GM18907 (cell line): ENCODE measurements at regions not wholly inside any gene's neighbourhood (a gene's known extent, or its start where the extent isn't known, plus 50 kb on each side); places are given as distances from the start of the nearest gene placed in this dataset.
"Not testable (repeated sequence)": the region's sequence is repeated elsewhere in the genome, so short reads cannot be mapped to it uniquely, and the experiment has no call there.

Experiments
- ATAC-seq: cut with Tn5 transposase; IDR thresholded peaks from one replicate; pipeline ENCODE4 v1.9.1; 2021; ENCODE audit warnings: mild to moderate bottlenecking, moderate library complexity; ENCODE audit not compliant: unreplicated experiment

- no peak for ATAC-seq
Observed at GRCh38 chr15:58355382-58355971, 76.3 kb upstream of the LIPC start.

GRCh38 chr15:58355973-58356372 is 75.8 kb upstream of the LIPC start:
- ATAC-seq = no peak

- ATAC-seq = no peak
Observed at GRCh38 chr15:58357529-58358476, 74.0 kb upstream of the LIPC start.

GRCh38 chr15:58360421-58361090 is 71.2 kb upstream of the LIPC start:
- ATAC-seq = no peak

GRCh38 chr15:58361273-58361759 is 70.5 kb upstream of the LIPC start:
- ATAC-seq = no peak

- no peak for ATAC-seq
Observed at GRCh38 chr15:58362262-58362922, 69.4 kb upstream of the LIPC start.

GRCh38 chr15:58363118-58363517 is 68.7 kb upstream of the LIPC start:
- ATAC-seq = not testable (repeated sequence)

GRCh38 chr15:58363673-58364072 is 68.1 kb upstream of the LIPC start:
- ATAC-seq = not testable (repeated sequence)

- ATAC-seq = not testable (repeated sequence)
Observed at GRCh38 chr15:58365098-58365497, 66.7 kb upstream of the LIPC start.

GRCh38 chr15:58369261-58369701 is 62.5 kb upstream of the LIPC start:
- no peak for ATAC-seq

- no peak for ATAC-seq
Observed at GRCh38 chr15:58369956-58370355, 61.8 kb upstream of the LIPC start.

GRCh38 chr15:58374147-58374546 is 57.6 kb upstream of the LIPC start:
- no peak for ATAC-seq

GRCh38 chr15:58377193-58377592 is 54.6 kb upstream of the LIPC start:
- ATAC-seq = no peak

GRCh38 chr15:58378241-58379085 is 53.3 kb upstream of the LIPC start:
- no peak for ATAC-seq

- ATAC-seq = not testable (repeated sequence)
Observed at GRCh38 chr15:58379454-58379853, 52.3 kb upstream of the LIPC start.

GRCh38 chr15:58380280-58380945 is 51.4 kb upstream of the LIPC start:
- ATAC-seq = no peak

GRCh38 chr15:58381697-58382096 is 50.1 kb upstream of the LIPC start:
- ATAC-seq = no peak
